GM12878 (cell line): ENCODE measurements at regions not wholly inside any gene's neighbourhood (a gene's known extent, or its start where the extent isn't known, plus 50 kb on each side); places are given as distances from the start of the nearest gene placed in this dataset.

Experiments
- ATAC-seq: fragments of 200-7000 bp; cut with Tn5 transposase; 3 replicates; pipeline ENCODE4 v1.9.1; 2020; ENCODE audit warnings: mild to moderate bottlenecking, moderate library complexity
- BruUV-seq: library from RNA; stranded (reverse); fragments of 400-500 nt; replicated peaks from 2 replicates; lab custom pipeline; 2021; lab: Mats Ljungman, UMichigan
- CTCF ChIA-PET: fragments of 300-600 bp; sonication (Branson Sonifier 250); formaldehyde crosslinking; extraction: SDS; loops from one replicate; lab custom pipeline; 2021; ENCODE audit warnings: inconsistent platforms; lab: Yijun Ruan, JAX
- POLR2A ChIA-PET: fragments of 350-600 bp; formaldehyde crosslinking; extraction: SDS; loops from one replicate; lab custom pipeline; 2021; ENCODE audit warnings: inconsistent platforms; lab: Charles Lee
- RAD21 ChIA-PET: fragments of 300-600 bp; sonication (Branson Sonifier 250); formaldehyde crosslinking; loops from one replicate; lab custom pipeline; 2023; ENCODE audit warnings: antibody characterized with exemption; ENCODE audit not compliant: unreplicated experiment; lab: Charles Lee
- SMC1A ChIA-PET: fragments of 300-600 bp; sonication (Branson Sonifier 250); formaldehyde crosslinking; loops from one replicate; lab custom pipeline; 2023; ENCODE audit not compliant: unreplicated experiment, uncharacterized antibody; lab: Charles Lee
- DNase-seq: peaks from one replicate; pipeline ENCODE4 v3.0.0-alpha.2; 2011; ENCODE audit warnings: low read depth, low spot score
- FAIRE-seq: peaks from 3 replicates; lab custom pipeline; 2011; peaks lifted over from hg19 to GRCh38; lab: Jason Lieb, UNC
- H2AFZ ChIP-seq: 2 replicates; pipeline ENCODE4 v1.6.0; 2011; ENCODE audit warnings: low read depth, low read length, control low read depth; ENCODE audit not compliant: control insufficient read depth
- H3K27ac ChIP-seq: 2 replicates; pipeline ENCODE4 v1.5.1; 2011; ENCODE audit warnings: control low read depth; ENCODE audit not compliant: control insufficient read depth, insufficient read depth
- H3K27me3 ChIP-seq, 2 experiments: replicated peaks in 1 of 2; 2 replicates each; pipeline versions ENCODE4 v1.6.0 to v1.6.1; 2011; ENCODE audit warnings: low read length in 1 of 2; ENCODE audit not compliant: control insufficient read depth in 2 of 2, insufficient read depth in 2 of 2
- H3K36me3 ChIP-seq, 2 experiments: 2 replicates each; pipeline ENCODE4 v1.5.1; 2011; ENCODE audit warnings: low read length in 1 of 2; ENCODE audit not compliant: control insufficient read depth in 2 of 2, insufficient read depth in 2 of 2
- H3K4me1 ChIP-seq: 2 replicates; pipeline ENCODE4 v1.6.1; 2011; ENCODE audit warnings: mild to moderate bottlenecking, low read length, moderate library complexity, mixed read lengths; ENCODE audit not compliant: control insufficient read depth, insufficient read depth
- H3K4me2 ChIP-seq: 2 replicates; pipeline ENCODE4 v1.6.0; 2011; ENCODE audit warnings: control low read depth; ENCODE audit not compliant: control insufficient read depth, insufficient read depth
- H3K4me3 ChIP-seq: fragments of 200-600 bp; sonication (generic); 2 replicates; pipeline ENCODE4 v1.5.1; 2016
- H3K79me2 ChIP-seq: 2 replicates; pipeline ENCODE4 v1.6.0; 2011; ENCODE audit warnings: low read length; ENCODE audit not compliant: control insufficient read depth, insufficient read depth
- H3K9ac ChIP-seq: 2 replicates; pipeline ENCODE4 v1.8.0; 2011; ENCODE audit warnings: low read length, control low read depth, mixed read lengths; ENCODE audit not compliant: control insufficient read depth, insufficient read depth
- H3K9me3 ChIP-seq: replicated peaks from 3 replicates; pipeline ENCODE4 v1.5.1; 2011; ENCODE audit warnings: mild to moderate bottlenecking, low read length; ENCODE audit not compliant: control insufficient read depth, insufficient read depth
- H4K20me1 ChIP-seq: 2 replicates; pipeline ENCODE4 v1.6.0; 2011; ENCODE audit not compliant: control insufficient read depth, insufficient read depth
- CBFB ChIP-seq: IDR thresholded peaks from 2 replicates; pipeline ENCODE4 v1.6.1; 2016; ENCODE audit warnings: antibody characterized with exemption, low read depth
- CHD4 ChIP-seq: fragments of 200-600 bp; sonication (generic); IDR thresholded peaks from 2 replicates; pipeline ENCODE4 v1.6.1; 2016; ENCODE audit warnings: mild to moderate bottlenecking
- ELK1 ChIP-seq: IDR thresholded peaks from 2 replicates; pipeline ENCODE4 v1.6.1; 2012; ENCODE audit warnings: low read depth, low read length, improper control_type of control experiment
- KAT2A ChIP-seq: conservative IDR thresholded peaks from 2 replicates; pipeline ENCODE4 v1.6.1; 2011; ENCODE audit warnings: low read depth, low read length; ENCODE audit not compliant: control insufficient read depth
- PAX8 ChIP-seq: fragments of 450-650 bp; IDR thresholded peaks from 2 replicates; pipeline ENCODE4 v1.6.1; 2017; ENCODE audit warnings: mild to moderate bottlenecking, moderate library complexity
- POLR2AphosphoS2 ChIP-seq: IDR thresholded peaks from 2 replicates; pipeline ENCODE4 v1.6.1; 2011; ENCODE audit warnings: low read depth, mild to moderate bottlenecking, low read length, improper control_type of control experiment, moderate library complexity
- RCOR1 ChIP-seq: conservative IDR thresholded peaks from 2 replicates; pipeline ENCODE4 v1.6.1; 2012; ENCODE audit warnings: low read depth, low read length, improper control_type of control experiment
- SIX5 ChIP-seq: IDR thresholded peaks from 2 replicates; pipeline ENCODE4 v1.6.1; 2011; ENCODE audit warnings: mild to moderate bottlenecking, low read depth, low read length, moderate library complexity; ENCODE audit not compliant: severe bottlenecking
- WRNIP1 ChIP-seq: IDR thresholded peaks from 2 replicates; pipeline ENCODE4 v1.6.1; 2011; ENCODE audit warnings: low read depth, low read length, improper control_type of control experiment, borderline replicate concordance
- ZBED1 ChIP-seq: IDR thresholded peaks from 2 replicates; pipeline ENCODE4 v1.6.1; 2016; ENCODE audit warnings: borderline replicate concordance
- WGBS: methylation state at CpG from one replicate; pipeline ENCODE4 v1.1.6; 2016; ENCODE audit warnings: low lambda C conversion rate; ENCODE audit not compliant: insufficient replicate concordance, insufficient coverage; ENCODE audit errors: missing lambda C conversion rate; 5-methylcytosine and 5-hydroxymethylcytosine counted together
- in situ Hi-C: fragments of 300-500 bp; cut with MboI; formaldehyde crosslinking; loops from 9 replicates; pipeline ENCODE4 v1.14.3; 2018; ENCODE audit warnings: mixed read lengths
- intact Hi-C: fragments of 100-400 bp; cut with micrococcal nuclease; formaldehyde crosslinking; loops from one replicate; pipeline ENCODE4 v1.14.2; 2022; ENCODE audit not compliant: unreplicated experiment

- SMC1A ChIA-PET, result interaction anchor here (1.5 kb wide), 1 partner anchor 36 kb away, joined by 3 read pairs; no protein-coding TSS in a partner anchor
- 26% methylated on average over 2 of the region's 2 CpGs for WGBS
Observed at GRCh38 chr3:130572769-130573168, 55.8 kb downstream of the COL6A6 start.

More at GRCh38 chr3:130572769-130573168, 55.8 kb downstream of the COL6A6 start:
- RAD21 ChIA-PET, result no interaction called here
- H3K36me3 ChIP-seq, result no peaks in the 10 kb centered on the region
- DNase-seq (no peak), ATAC-seq (no peak), FAIRE-seq (no peak)
- TF ChIP-seq CHD4, result no peak
- TF ChIP-seq SIX5, result no peak
- TF ChIP-seq ZBED1, result no peak
- TF ChIP-seq WRNIP1, result no peak
- TF ChIP-seq RCOR1, result no peak
- TF ChIP-seq KAT2A, result no peak
- TF ChIP-seq PAX8, result no peak
- TF ChIP-seq ELK1, result no peak
- TF ChIP-seq CBFB, result no peak
- no peak for TF ChIP-seq POLR2AphosphoS2
- intact Hi-C loops (no loop called here), in situ Hi-C loops (no loop called here)
- no peak overlapping the region for H3K27ac ChIP-seq
- CTCF ChIA-PET, result no interaction called here
- H3K9me3 ChIP-seq, result no peaks in the 10 kb centered on the region
- H3K79me2 ChIP-seq, result no peaks in the 10 kb centered on the region
- no peaks in the 10 kb centered on the region for H3K27me3 ChIP-seq
- BruUV-seq, result no TSS peak
- no peak overlapping the region for H2AFZ ChIP-seq
- H3K9ac ChIP-seq, result no peak overlapping the region
- no peak overlapping the region for H3K4me3 ChIP-seq
- POLR2A ChIA-PET, result no interaction called here
- no peaks in the 10 kb centered on the region for H3K4me1 ChIP-seq
- H3K4me2 ChIP-seq, result no peak overlapping the region
- H4K20me1 ChIP-seq, result no peaks in the 10 kb centered on the region
